SU-DHL-6 (cell line): ENCODE measurements at regions not wholly inside any gene's neighbourhood (a gene's known extent, or its start where the extent isn't known, plus 50 kb on each side); places are given as distances from the start of the nearest gene placed in this dataset.

Experiments used
- H2AFZ ChIP-seq: fragments of 200-600 bp; sonication (generic); 2 replicates; pipeline ENCODE4 v1.6.1; 2014; ENCODE audit warnings: low read depth, mild to moderate bottlenecking, moderate library complexity, mixed read lengths, antibody characterized with exemption, low read length; ENCODE audit not compliant: severe bottlenecking
- H3F3A ChIP-seq: fragments of 200-600 bp; shearing (Covaris generic); 2 replicates; pipeline ENCODE4 v1.6.0; 2016; ENCODE audit warnings: antibody characterized with exemption, mild to moderate bottlenecking; ENCODE audit not compliant: insufficient read depth
- H3K27ac ChIP-seq: fragments of 200-600 bp; sonication (generic); 2 replicates; pipeline ENCODE4 v1.5.1; 2016; ENCODE audit warnings: low read depth, mild to moderate bottlenecking, low read length, moderate library complexity, mixed read lengths
- H3K27me3 ChIP-seq: fragments of 200-600 bp; sonication (generic), shearing (Covaris generic); 2 replicates; pipeline ENCODE4 v1.6.0; 2014; ENCODE audit warnings: mild to moderate bottlenecking, low read length
- H3K36me3 ChIP-seq: fragments of 200-600 bp; sonication (generic); 2 replicates; pipeline ENCODE4 v1.6.1; 2014; ENCODE audit warnings: mild to moderate bottlenecking, low read length, mixed read lengths
- H3K4me2 ChIP-seq: fragments of 300-600, 200-600 bp; shearing (Covaris generic), sonication (generic); 2 replicates; pipeline ENCODE4 v1.6.0; 2014; ENCODE audit warnings: low read length, low read depth, mild to moderate bottlenecking; ENCODE audit not compliant: poor library complexity, severe bottlenecking
- H3K4me3 ChIP-seq: fragments of 200-600 bp; sonication (generic); 2 replicates; pipeline ENCODE4 v1.5.1; 2014; ENCODE audit warnings: antibody characterized with exemption, low read length, mild to moderate bottlenecking, mixed read lengths; ENCODE audit not compliant: insufficient read depth, poor library complexity, severe bottlenecking
- H3K79me2 ChIP-seq: fragments of 200-600 bp; sonication (generic); 2 replicates; pipeline ENCODE4 v1.6.1; 2014; ENCODE audit warnings: mild to moderate bottlenecking, low read length, moderate library complexity; ENCODE audit not compliant: insufficient read depth
- H3K9ac ChIP-seq: fragments of 200-600 bp; sonication (generic); 2 replicates; pipeline ENCODE4 v1.7.0; 2014; ENCODE audit warnings: mild to moderate bottlenecking, low read length
- H3K9me2 ChIP-seq: fragments of 200-600 bp; sonication (generic); replicated peaks from 2 replicates; pipeline ENCODE4 v1.6.1; 2014; ENCODE audit warnings: low read length; ENCODE audit not compliant: insufficient read depth
- H3K9me3 ChIP-seq: fragments of 200-600 bp; sonication (generic); 2 replicates; pipeline ENCODE4 v1.6.1; 2014; ENCODE audit warnings: low read length, mixed read lengths; ENCODE audit not compliant: insufficient read depth
- H4K20me1 ChIP-seq: fragments of 200-600 bp; sonication (generic); 2 replicates; pipeline ENCODE4 v1.6.1; 2014; ENCODE audit warnings: low read depth, mild to moderate bottlenecking, antibody characterized with exemption, low read length, moderate library complexity, mixed read lengths
- CTCF ChIP-seq: fragments of 200-600 bp; sonication (generic); IDR thresholded peaks from one replicate; pipeline ENCODE4 v1.5.1; 2017; ENCODE audit warnings: antibody characterized with exemption, mild to moderate bottlenecking, low read length, moderate library complexity; ENCODE audit not compliant: insufficient read depth, poor library complexity, severe bottlenecking
- EZH2phosphoT487 ChIP-seq: fragments of 200-600 bp; sonication (generic), shearing (Covaris generic); conservative IDR thresholded peaks from 2 replicates; pipeline ENCODE4 v1.6.1; 2018; ENCODE audit warnings: mild to moderate bottlenecking, antibody characterized with exemption, low read length, moderate library complexity, mixed read lengths

- Histone ChIP-seq H3F3A (no peaks in the 10 kb centered on the region), H3K9me2 (no peaks in the 10 kb centered on the region), H3K4me2 (no peak overlapping the region), H3K4me3 (no peak overlapping the region), H3K9me3 (no peaks in the 10 kb centered on the region), H3K27ac (no peak overlapping the region), H2AFZ (no peak overlapping the region), H3K79me2 (no peaks in the 10 kb centered on the region), H3K36me3 (no peaks in the 10 kb centered on the region), H3K27me3 (no peaks in the 10 kb centered on the region), H3K9ac (no peak overlapping the region), H4K20me1 (no peaks in the 10 kb centered on the region)
- TF ChIP-seq EZH2phosphoT487 (no peak), CTCF (no peak)
Observed at GRCh38 chr5:125289606-125290005, 543.2 kb upstream of the ZNF608 start.

DNA sequence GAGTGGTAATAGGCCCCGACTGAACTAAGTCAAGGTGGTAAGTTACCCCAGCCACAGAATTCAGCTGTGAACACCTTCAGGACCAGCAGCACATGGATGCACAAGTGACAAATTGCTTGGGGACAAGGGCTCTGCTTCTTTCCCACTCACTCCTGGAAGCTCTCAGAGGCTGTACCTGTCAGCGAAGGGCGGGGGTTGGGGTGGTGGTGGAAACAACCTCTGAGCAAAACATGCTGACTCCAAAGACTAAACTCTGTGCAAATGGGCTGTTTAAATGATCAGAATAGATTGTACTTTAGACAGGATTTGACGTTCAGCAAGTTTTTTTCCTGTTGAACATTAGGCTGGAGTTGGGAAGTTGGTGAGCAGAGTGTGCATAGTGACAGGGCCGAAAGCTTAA lies 544.5 kb upstream of the ZNF608 start:
- Histone ChIP-seq H3K27ac (no peak overlapping the region), H3F3A (no peaks in the 10 kb centered on the region), H3K9me3 (no peaks in the 10 kb centered on the region), H3K4me2 (no peak overlapping the region), H3K27me3 (no peaks in the 10 kb centered on the region), H3K79me2 (no peaks in the 10 kb centered on the region), H3K9me2 (no peaks in the 10 kb centered on the region), H4K20me1 (no peaks in the 10 kb centered on the region), H2AFZ (no peak overlapping the region), H3K36me3 (no peaks in the 10 kb centered on the region), H3K9ac (no peak overlapping the region), H3K4me3 (no peak overlapping the region)
- no peak for TF ChIP-seq EZH2phosphoT487

DNA sequence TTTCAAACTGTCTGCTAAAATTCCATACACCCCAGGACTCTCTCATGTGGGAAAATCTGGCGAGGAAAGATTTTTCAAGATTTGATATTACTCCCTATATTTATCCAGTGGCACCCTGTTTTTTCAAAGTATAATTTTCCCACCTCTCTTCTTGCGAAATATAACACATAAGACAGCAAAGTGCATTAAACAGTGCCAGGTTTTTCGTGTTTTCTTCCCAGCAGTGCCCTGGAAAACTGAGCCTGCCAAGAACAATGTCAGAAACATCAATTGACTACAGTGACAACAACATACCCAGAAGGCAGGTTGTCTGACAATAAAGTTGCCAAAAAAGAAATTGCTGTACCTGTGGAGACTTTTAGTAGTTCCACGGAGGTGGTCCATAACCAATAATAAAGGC lies 545.0 kb upstream of the ZNF608 start:
- no peaks in the 10 kb centered on the region for H3K79me2 ChIP-seq
- H3K4me3 ChIP-seq, result no peak overlapping the region
- H3K36me3 ChIP-seq, result no peaks in the 10 kb centered on the region
- TF ChIP-seq EZH2phosphoT487 (no peak), CTCF (no peak)
- no peaks in the 10 kb centered on the region for H4K20me1 ChIP-seq
- H2AFZ ChIP-seq, result no peak overlapping the region
- no peaks in the 10 kb centered on the region for H3K9me3 ChIP-seq
- H3K27ac ChIP-seq, result no peak overlapping the region
- H3K4me2 ChIP-seq, result no peak overlapping the region
- H3F3A ChIP-seq, result no peaks in the 10 kb centered on the region
- no peak overlapping the region for H3K9ac ChIP-seq
- H3K27me3 ChIP-seq, result no peaks in the 10 kb centered on the region
- H3K9me2 ChIP-seq, result no peaks in the 10 kb centered on the region

GRCh38 chr5:125293223-125293622 lies 546.8 kb upstream of the ZNF608 start:
- H3K79me2 ChIP-seq, result no peaks in the 10 kb centered on the region
- no peak overlapping the region for H3K4me3 ChIP-seq
- no peaks in the 10 kb centered on the region for H4K20me1 ChIP-seq
- H3F3A ChIP-seq, result no peaks in the 10 kb centered on the region
- no peak overlapping the region for H2AFZ ChIP-seq
- no peaks in the 10 kb centered on the region for H3K9me3 ChIP-seq
- no peaks in the 10 kb centered on the region for H3K36me3 ChIP-seq
- H3K27ac ChIP-seq, result no peak overlapping the region
- H3K4me2 ChIP-seq, result no peak overlapping the region
- H3K27me3 ChIP-seq, result no peaks in the 10 kb centered on the region
- no peak overlapping the region for H3K9ac ChIP-seq
- no peaks in the 10 kb centered on the region for H3K9me2 ChIP-seq
- no peak for TF ChIP-seq CTCF
- TF ChIP-seq EZH2phosphoT487, result no peak
